Urinary bladder (tissue), 3 donors: ENCODE measurements at regions not wholly inside any gene's neighbourhood (a gene's known extent, or its start where the extent isn't known, plus 50 kb on each side); places are given as distances from the start of the nearest gene placed in this dataset.

Experiments
- DNase-seq: peaks from one replicate; pipeline ENCODE4 v3.0.0-alpha.2; 2015; ENCODE audit errors: extremely low spot score
- H3K27ac ChIP-seq: one replicate; pipeline ENCODE4 v1.5.1; 2013; ENCODE audit warnings: low read depth, mild to moderate bottlenecking, moderate library complexity
- H3K36me3 ChIP-seq: one replicate; pipeline ENCODE4 v1.6.1; 2013; ENCODE audit warnings: mild to moderate bottlenecking, moderate library complexity; ENCODE audit not compliant: insufficient read depth
- H3K4me1 ChIP-seq: one replicate; pipeline ENCODE4 v1.6.1; 2013; ENCODE audit warnings: mild to moderate bottlenecking, moderate library complexity; ENCODE audit not compliant: insufficient read depth
- H3K4me3 ChIP-seq: one replicate; pipeline ENCODE4 v1.5.1; 2013; ENCODE audit warnings: low read depth, low read length
- WGBS: extraction: QIAGEN DNeasy Blood & Tissue Kit; methylation state at CpG from one replicate; pipeline ENCODE4 v1.1.7; 2013; 5-methylcytosine and 5-hydroxymethylcytosine counted together
- donor health status: healthy with polysubstance abuse.
- donor health status: healthy.

- 91% methylated on average over 2 of the region's 2 CpGs for WGBS
- Histone ChIP-seq H3K27ac (no peak overlapping the region), H3K4me1 (no peaks in the 10 kb centered on the region), H3K36me3 (no peaks in the 10 kb centered on the region), H3K4me3 (no peak overlapping the region)
- DNase-seq = no peak
These were observed 247.9 kb downstream of the ADAM29 start for GRCh38 chr4:175166020-175166419.

GRCh38 chr4:175176710-175177109 is 258.6 kb downstream of the ADAM29 start:
- Histone ChIP-seq H3K36me3 (no peaks in the 10 kb centered on the region), H3K4me3 (no peak overlapping the region), H3K4me1 (no peaks in the 10 kb centered on the region), H3K27ac (no peak overlapping the region)
- 72% methylated on average over 4 of the region's 4 CpGs for WGBS
- DNase-seq = no peak

GRCh38 chr4:175190654-175191053 is 272.5 kb downstream of the ADAM29 start:
- no peak overlapping the region for H3K27ac ChIP-seq
- WGBS = 73% methylated on average over 3 of the region's 3 CpGs
- no peaks in the 10 kb centered on the region for H3K36me3 ChIP-seq
- no peak overlapping the region for H3K4me3 ChIP-seq
- DNase-seq = no peak
- H3K4me1 ChIP-seq = no peaks in the 10 kb centered on the region

GRCh38 chr4:175198056-175198455 is 279.9 kb downstream of the ADAM29 start:
- H3K4me3 ChIP-seq = no peak overlapping the region
- DNase-seq = no peak
- H3K36me3 ChIP-seq = no peaks in the 10 kb centered on the region
- no peak overlapping the region for H3K27ac ChIP-seq
- 40% methylated on average over 1 of the region's 1 CpG for WGBS
- no peaks in the 10 kb centered on the region for H3K4me1 ChIP-seq

GRCh38 chr4:175215208-175215607 is 297.1 kb downstream of the ADAM29 start:
- no peak for DNase-seq
- Histone ChIP-seq H3K4me1 (no peaks in the 10 kb centered on the region), H3K36me3 (no peaks in the 10 kb centered on the region), H3K4me3 (no peak overlapping the region), H3K27ac (no peak overlapping the region)
- WGBS = 85% methylated on average over 8 of the region's 8 CpGs

GRCh38 chr4:175215657-175216056 is 297.5 kb downstream of the ADAM29 start:
- DNase-seq = no peak
- Histone ChIP-seq H3K36me3 (no peaks in the 10 kb centered on the region), H3K27ac (no peak overlapping the region), H3K4me3 (no peak overlapping the region), H3K4me1 (no peaks in the 10 kb centered on the region)
- WGBS = 82% methylated on average over 1 of the region's 1 CpG

GRCh38 chr4:175229154-175229553 is 311.0 kb downstream of the ADAM29 start:
- H3K27ac ChIP-seq = no peak overlapping the region
- no peak for DNase-seq
- H3K36me3 ChIP-seq = no peaks in the 10 kb centered on the region
- no peaks in the 10 kb centered on the region for H3K4me1 ChIP-seq
- WGBS = 80% methylated on average over 1 of the region's 1 CpG
- H3K4me3 ChIP-seq = no peak overlapping the region

GRCh38 chr4:175234162-175234561 is 316.0 kb downstream of the ADAM29 start:
- no peak for DNase-seq
- no peaks in the 10 kb centered on the region for H3K36me3 ChIP-seq
- H3K4me3 ChIP-seq = no peak overlapping the region
- H3K4me1 ChIP-seq = no peaks in the 10 kb centered on the region
- no peak overlapping the region for H3K27ac ChIP-seq
- WGBS = 57% methylated on average over 2 of the region's 2 CpGs

- H3K36me3 ChIP-seq = no peaks in the 10 kb centered on the region
- no peak overlapping the region for H3K4me3 ChIP-seq
- H3K4me1 ChIP-seq = no peaks in the 10 kb centered on the region
- no peak for DNase-seq
- WGBS = 84% methylated on average over 2 of the region's 2 CpGs
- no peak overlapping the region for H3K27ac ChIP-seq
These were observed 320.8 kb downstream of the ADAM29 start for GRCh38 chr4:175238827-175239517.

- no peaks in the 10 kb centered on the region for H3K4me1 ChIP-seq
- H3K27ac ChIP-seq = no peak overlapping the region
- H3K4me3 ChIP-seq = no peak overlapping the region
- DNase-seq = no peak
- H3K36me3 ChIP-seq = no peaks in the 10 kb centered on the region
- 73% methylated on average over 3 of the region's 3 CpGs for WGBS
These were observed 328.8 kb downstream of the ADAM29 start for GRCh38 chr4:175246941-175247340.

GRCh38 chr4:175252642-175253041 is 334.5 kb downstream of the ADAM29 start:
- no peak for DNase-seq
- 93% methylated on average over 5 of the region's 5 CpGs for WGBS

GRCh38 chr4:175253184-175253902 is 335.2 kb downstream of the ADAM29 start:
- Histone ChIP-seq H3K4me3 (no peak overlapping the region), H3K4me1 (no peaks in the 10 kb centered on the region), H3K27ac (no peak overlapping the region), H3K36me3 (no peaks in the 10 kb centered on the region)
- DNase-seq = no peak
- 85% methylated on average over 8 of the region's 8 CpGs for WGBS

More at GRCh38 chr4:175252642-175253041, 334.5 kb downstream of the ADAM29 start:
- Histone ChIP-seq H3K4me3 (no peak overlapping the region), H3K27ac (no peak overlapping the region), H3K36me3 (no peaks in the 10 kb centered on the region), H3K4me1 (no peaks in the 10 kb centered on the region)

- WGBS = 86% methylated on average over 1 of the region's 1 CpG
These were observed 345.4 kb downstream of the ADAM29 start for GRCh38 chr4:175263537-175263936.

GRCh38 chr4:175271010-175271630 is 353.0 kb downstream of the ADAM29 start:
- no peak for DNase-seq
- H3K4me3 ChIP-seq = no peak overlapping the region
- H3K27ac ChIP-seq = no peak overlapping the region
- H3K4me1 ChIP-seq = no peaks in the 10 kb centered on the region
- 82% methylated on average over 2 of the region's 2 CpGs for WGBS
- no peaks in the 10 kb centered on the region for H3K36me3 ChIP-seq

More at GRCh38 chr4:175263537-175263936, 345.4 kb downstream of the ADAM29 start:
- Histone ChIP-seq H3K36me3 (no peaks in the 10 kb centered on the region), H3K4me3 (no peak overlapping the region), H3K27ac (no peak overlapping the region), H3K4me1 (no peaks in the 10 kb centered on the region)
- DNase-seq = no peak
